ENCODE measurements at regions not wholly inside any gene's neighbourhood (a gene's known extent, or its start where the extent isn't known, plus 50 kb on each side); places are given as distances from the start of the nearest gene placed in this dataset.

DNA sequence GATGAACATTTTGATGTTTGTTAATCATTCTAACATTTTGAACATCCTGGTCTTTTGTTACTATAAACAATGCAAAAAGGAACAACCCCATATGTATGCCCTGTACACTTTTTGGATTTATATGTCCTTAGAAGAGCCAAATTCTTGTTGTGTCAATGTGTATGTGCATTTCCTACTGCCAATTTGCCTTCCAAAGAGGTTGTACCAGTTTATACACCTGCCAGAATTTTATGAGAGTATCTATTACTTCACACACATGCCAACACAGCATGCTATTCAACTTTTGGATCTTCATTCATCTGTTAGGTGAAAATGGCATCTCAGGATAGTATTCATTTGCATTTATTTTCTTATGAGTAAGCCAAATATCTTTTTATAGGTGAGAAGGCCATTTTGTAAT, 162.0 kb upstream of the SEMA6A start:
- no peak for DNase-seq (ENCODE audit: low read depth)
- TF ChIP-seq, protein P1, sequence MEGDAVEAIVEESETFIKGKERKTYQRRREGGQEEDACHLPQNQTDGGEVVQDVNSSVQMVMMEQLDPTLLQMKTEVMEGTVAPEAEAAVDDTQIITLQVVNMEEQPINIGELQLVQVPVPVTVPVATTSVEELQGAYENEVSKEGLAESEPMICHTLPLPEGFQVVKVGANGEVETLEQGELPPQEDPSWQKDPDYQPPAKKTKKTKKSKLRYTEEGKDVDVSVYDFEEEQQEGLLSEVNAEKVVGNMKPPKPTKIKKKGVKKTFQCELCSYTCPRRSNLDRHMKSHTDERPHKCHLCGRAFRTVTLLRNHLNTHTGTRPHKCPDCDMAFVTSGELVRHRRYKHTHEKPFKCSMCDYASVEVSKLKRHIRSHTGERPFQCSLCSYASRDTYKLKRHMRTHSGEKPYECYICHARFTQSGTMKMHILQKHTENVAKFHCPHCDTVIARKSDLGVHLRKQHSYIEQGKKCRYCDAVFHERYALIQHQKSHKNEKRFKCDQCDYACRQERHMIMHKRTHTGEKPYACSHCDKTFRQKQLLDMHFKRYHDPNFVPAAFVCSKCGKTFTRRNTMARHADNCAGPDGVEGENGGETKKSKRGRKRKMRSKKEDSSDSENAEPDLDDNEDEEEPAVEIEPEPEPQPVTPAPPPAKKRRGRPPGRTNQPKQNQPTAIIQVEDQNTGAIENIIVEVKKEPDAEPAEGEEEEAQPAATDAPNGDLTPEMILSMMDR (IDR thresholded peaks at IDR 0.05; ENCODE audit: control insufficient read depth, insufficient read depth, low read depth, low read length, missing control alignments) = no peak
- no peak overlapping the region for H3K4me3 ChIP-seq (ENCODE audit: control insufficient read depth, low read depth, low read length)

DNA sequence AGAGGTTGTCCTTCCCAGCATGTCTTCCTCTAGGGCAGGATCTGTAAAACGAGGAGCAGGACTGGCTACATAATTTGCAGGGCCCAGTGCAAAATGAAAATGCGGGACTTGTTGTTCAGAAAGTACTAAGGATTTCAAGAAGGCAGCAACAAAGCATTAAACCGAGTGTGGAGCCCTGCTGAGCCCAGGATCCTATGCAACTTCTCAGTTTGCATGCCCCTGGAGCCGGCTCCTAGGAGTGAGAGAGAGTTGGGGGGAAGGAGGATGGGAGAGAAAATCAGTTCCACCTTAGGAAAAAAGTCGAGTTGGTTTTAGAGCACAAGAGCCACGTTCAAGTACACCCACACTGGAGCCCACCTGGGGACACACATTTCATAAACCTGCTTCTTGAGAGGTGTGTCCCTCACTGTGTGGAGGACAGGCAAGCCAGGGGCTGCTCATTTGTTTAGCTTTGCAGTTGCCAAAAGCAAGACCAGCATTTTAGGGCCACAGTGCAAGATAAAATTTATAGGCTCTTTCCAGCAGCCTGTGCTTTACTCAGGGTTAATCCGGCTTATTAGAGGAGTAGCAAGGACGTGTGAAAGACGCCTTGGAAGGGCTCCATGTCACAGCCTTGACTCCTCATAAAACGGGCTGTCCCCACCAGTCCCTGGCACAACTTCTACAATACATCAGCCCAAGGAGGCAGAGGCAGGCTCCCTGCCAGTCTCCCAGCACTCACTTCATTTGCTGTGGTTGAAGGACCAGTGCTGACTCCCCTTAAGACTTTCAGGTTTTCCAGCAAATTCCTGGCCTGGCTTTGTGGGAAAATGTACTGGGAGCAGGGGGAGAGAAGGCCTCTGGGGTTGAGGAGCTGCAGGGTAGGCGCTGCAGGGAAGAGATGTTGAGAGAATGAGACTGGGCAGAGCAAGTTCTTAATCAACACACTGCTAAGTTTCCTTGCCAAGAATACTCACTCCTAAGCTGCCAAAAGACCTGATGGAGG, 159.7 kb upstream of the SEMA6A start:
- TF ChIP-seq, protein P1 (IDR thresholded peaks at IDR 0.05; ENCODE audit: control insufficient read depth, insufficient read depth, low read depth, low read length, missing control alignments) = no peak
- DNase-seq (ENCODE audit: low read depth) = no peak
- H3K4me3 ChIP-seq (ENCODE audit: control insufficient read depth, low read depth, low read length) = no peak overlapping the region

DNA sequence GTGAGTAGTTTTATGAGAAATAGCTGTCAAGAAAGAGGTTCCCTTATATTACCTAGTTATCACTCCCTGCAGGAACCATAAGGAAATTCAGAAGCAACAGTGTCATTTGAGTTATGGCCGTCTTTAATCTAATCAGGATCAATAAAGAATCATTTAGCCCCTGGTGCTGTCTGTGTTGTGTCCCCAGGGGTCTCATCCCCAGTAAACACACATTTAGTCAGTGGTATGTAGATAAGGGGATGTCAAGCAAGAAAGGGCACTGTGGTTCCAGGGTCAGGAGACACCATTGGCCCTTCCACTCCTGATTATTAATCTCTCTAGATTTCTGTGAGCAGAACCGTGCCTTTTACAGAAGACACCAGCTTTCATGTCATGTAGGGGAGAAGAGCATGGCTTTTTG, 158.0 kb upstream of the SEMA6A start:
- TF ChIP-seq, protein P1 (IDR thresholded peaks at IDR 0.05; ENCODE audit: control insufficient read depth, insufficient read depth, low read depth, low read length, missing control alignments) = no peak

DNA sequence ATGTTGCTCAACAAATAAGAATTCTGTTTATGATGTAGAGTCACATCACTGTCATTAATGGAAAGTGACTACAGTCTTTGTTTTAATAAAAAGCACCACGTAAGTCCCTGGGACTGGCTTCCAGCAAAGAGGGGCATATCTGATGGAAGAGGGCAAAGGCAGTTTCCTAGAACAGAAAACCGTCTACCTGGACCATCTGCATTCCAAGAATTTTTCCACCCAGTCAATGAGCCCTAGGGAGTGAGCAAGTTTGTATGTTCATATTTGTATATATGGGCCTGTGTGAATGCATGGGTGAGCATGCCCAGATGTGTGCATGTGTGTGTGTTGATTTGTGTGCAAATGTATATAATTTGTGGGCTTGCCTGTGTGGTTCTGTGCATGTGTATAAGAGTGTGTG, 156.8 kb upstream of the SEMA6A start:
- TF ChIP-seq, protein P1 (IDR thresholded peaks at IDR 0.05; ENCODE audit: control insufficient read depth, insufficient read depth, low read depth, low read length, missing control alignments) = no peak
- no peak for DNase-seq (ENCODE audit: low read depth)
- no peak overlapping the region for H3K4me3 ChIP-seq (ENCODE audit: control insufficient read depth, low read depth, low read length)

More for the DNA sequence above, 158.0 kb upstream of the SEMA6A start:
- H3K4me3 ChIP-seq (ENCODE audit: control insufficient read depth, low read depth, low read length) = no peak overlapping the region
- no peak for DNase-seq (ENCODE audit: low read depth)

DNA sequence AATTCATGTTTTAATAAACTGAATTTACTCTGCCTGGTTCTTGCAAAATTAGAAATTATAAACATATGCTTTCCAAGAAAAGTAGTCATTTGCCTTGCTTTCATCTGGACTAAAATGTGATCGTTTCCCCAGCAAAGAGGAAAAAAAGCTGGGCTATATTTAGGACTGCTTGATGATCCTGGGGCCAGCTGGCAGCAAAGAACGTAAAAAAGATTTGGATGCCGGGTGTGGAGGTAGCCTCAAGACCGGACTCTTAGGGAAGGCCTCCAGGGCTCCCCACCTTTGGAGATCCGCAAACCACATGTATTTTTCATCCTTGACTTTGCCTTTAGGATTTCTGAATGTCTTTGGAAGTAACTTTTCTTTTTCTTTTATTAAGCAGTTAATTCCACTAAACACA, 156.1 kb upstream of the SEMA6A start:
- no peak overlapping the region for H3K4me3 ChIP-seq (ENCODE audit: control insufficient read depth, low read depth, low read length)
- TF ChIP-seq, protein P1 (IDR thresholded peaks at IDR 0.05; ENCODE audit: control insufficient read depth, insufficient read depth, low read depth, low read length, missing control alignments) = no peak
- DNase-seq (ENCODE audit: low read depth) = no peak

DNA sequence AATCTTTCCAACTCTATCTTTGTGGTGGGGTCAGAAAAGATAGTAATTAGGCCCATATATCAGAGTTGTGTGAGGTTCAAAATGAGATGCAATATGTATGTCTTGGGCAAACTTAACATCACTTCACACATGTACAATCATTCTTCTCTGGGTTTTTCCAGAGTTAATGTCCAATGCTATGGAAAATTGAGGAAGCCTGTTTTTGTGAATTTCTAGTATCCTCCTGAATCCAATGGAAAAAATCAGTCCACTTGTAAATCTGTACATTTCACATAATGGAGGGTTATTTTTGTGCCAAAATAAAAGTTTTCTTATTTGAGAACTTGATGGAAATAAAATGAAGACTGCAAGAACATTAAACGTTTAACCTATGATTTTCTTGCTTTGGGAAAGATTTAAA, 155.6 kb upstream of the SEMA6A start:
- no peak overlapping the region for H3K4me3 ChIP-seq (ENCODE audit: control insufficient read depth, low read depth, low read length)
- DNase-seq (ENCODE audit: low read depth) = no peak
- TF ChIP-seq, protein P1 (IDR thresholded peaks at IDR 0.05; ENCODE audit: control insufficient read depth, insufficient read depth, low read depth, low read length, missing control alignments) = no peak
